CD14-positive monocyte (primary cell): ENCODE measurements at regions not wholly inside any gene's neighbourhood (a gene's known extent, or its start where the extent isn't known, plus 50 kb on each side); places are given as distances from the start of the nearest gene placed in this dataset.

ENCODE experiments used
- DNase-seq, 3 donors: peaks; one replicate each; pipeline ENCODE4 v3.0.0-alpha.2; 2011 to 2022
- H2AFZ ChIP-seq: 2 replicates; pipeline ENCODE4 v1.6.0; 2012; ENCODE audit warnings: mild to moderate bottlenecking, low read depth, low read length, inconsistent platforms; ENCODE audit not compliant: insufficient read depth, poor library complexity, severe bottlenecking
- H3K27ac ChIP-seq, 2 donors: 1 replicate in 1 of 2; 2 replicates in 1 of 2; pipeline ENCODE4 v1.5.1; 2012 to 2013; ENCODE audit warnings: low read length in 2 of 2, control low read depth in 1 of 2, inconsistent platforms in 1 of 2, low read depth in 1 of 2, mild to moderate bottlenecking in 1 of 2
- H3K27me3 ChIP-seq, 2 donors: one replicate each; pipeline versions ENCODE4 v1.6.0 to v1.6.1; 2011 to 2013; ENCODE audit warnings: low read length in 2 of 2; ENCODE audit not compliant: control insufficient read depth in 2 of 2, insufficient read depth in 2 of 2
- H3K36me3 ChIP-seq, 2 donors: replicated peaks in 1 of 2; 1 replicate in 1 of 2; 2 replicates in 1 of 2; pipeline versions ENCODE4 v1.5.1 to v1.6.1; 2012 to 2013; ENCODE audit warnings: low read length in 2 of 2, control low read depth in 1 of 2, inconsistent platforms in 1 of 2, mild to moderate bottlenecking in 1 of 2; ENCODE audit not compliant: insufficient read depth in 2 of 2, control insufficient read depth in 1 of 2
- H3K4me1 ChIP-seq, 2 donors: 1 replicate in 1 of 2; 2 replicates in 1 of 2; pipeline versions ENCODE4 v1.5.1 to v1.6.1; 2012 to 2013; ENCODE audit warnings: low read length in 2 of 2, control low read depth in 1 of 2, inconsistent platforms in 1 of 2, mild to moderate bottlenecking in 1 of 2, moderate library complexity in 1 of 2; ENCODE audit not compliant: insufficient read depth in 2 of 2, control insufficient read depth in 1 of 2
- H3K4me2 ChIP-seq: replicated peaks from 2 replicates; pipeline ENCODE3; 2012; ENCODE audit warnings: low read length, moderate library complexity, mild to moderate bottlenecking; ENCODE audit not compliant: poor library complexity, severe bottlenecking; ENCODE audit errors: extremely low read depth
- H3K4me3 ChIP-seq, 3 experiments: fragments of 200-600 bp in 1 of 3; sonication (generic) in 1 of 3; replicated peaks in 1 of 3; 1 replicate in 2 of 3; 2 replicates in 1 of 3; pipeline ENCODE4 v1.5.1; 2011 to 2013; ENCODE audit warnings: low read length in 3 of 3, mild to moderate bottlenecking in 3 of 3, control low read depth in 2 of 3, low read depth in 2 of 3, inconsistent platforms in 1 of 3, moderate library complexity in 1 of 3
- H3K79me2 ChIP-seq: 2 replicates; pipeline ENCODE4 v1.6.0; 2012; ENCODE audit warnings: mild to moderate bottlenecking, control low read depth, inconsistent platforms, low read length, moderate library complexity; ENCODE audit not compliant: insufficient read depth
- H3K9ac ChIP-seq: 2 replicates; pipeline ENCODE4 v1.6.0; 2017; ENCODE audit warnings: low read length, mild to moderate bottlenecking; ENCODE audit not compliant: insufficient read depth, poor library complexity, severe bottlenecking
- H3K9me3 ChIP-seq, 2 donors: replicated peaks in 1 of 2; 1 replicate in 1 of 2; 2 replicates in 1 of 2; pipeline versions ENCODE4 v1.5.1 to v1.6.1; 2012 to 2013; ENCODE audit warnings: low read length in 2 of 2, control low read depth in 1 of 2; ENCODE audit not compliant: control insufficient read depth in 1 of 2, insufficient read depth in 1 of 2
- H4K20me1 ChIP-seq: 2 replicates; pipeline ENCODE4 v1.6.0; 2012; ENCODE audit warnings: mild to moderate bottlenecking, low read length, control low read depth, moderate library complexity; ENCODE audit not compliant: insufficient read depth
- H3K27ac Mint-ChIP-seq, 7 donors: one replicate each; pipeline ENCODE4 v1.8.0; 2020; ENCODE audit warnings: mild to moderate bottlenecking in 7 of 7, mixed read lengths in 7 of 7, moderate library complexity in 6 of 7, inconsistent platforms in 2 of 7
- H3K27me3 Mint-ChIP-seq, 3 donors: one replicate each; pipeline ENCODE4 v1.8.0; 2021 to 2022; ENCODE audit warnings: low read depth in 3 of 3, mild to moderate bottlenecking in 3 of 3, mixed read lengths in 3 of 3, moderate library complexity in 3 of 3, inconsistent platforms in 1 of 3
- H3K36me3 Mint-ChIP-seq, 2 donors: one replicate each; pipeline ENCODE4 v1.8.0; 2020; ENCODE audit warnings: mixed read lengths in 2 of 2, inconsistent platforms in 1 of 2, mild to moderate bottlenecking in 1 of 2
- H3K4me1 Mint-ChIP-seq: one replicate; pipeline ENCODE4 v1.8.0; 2020; ENCODE audit warnings: mild to moderate bottlenecking, mixed read lengths
- H3K4me3 Mint-ChIP-seq, 2 donors: one replicate each; pipeline ENCODE4 v1.8.0; 2020; ENCODE audit warnings: mild to moderate bottlenecking in 2 of 2, mixed read lengths in 2 of 2, moderate library complexity in 1 of 2
- H3K9me3 Mint-ChIP-seq, 7 donors: one replicate each; pipeline ENCODE4 v1.8.0; 2020 to 2022; ENCODE audit warnings: mixed read lengths in 7 of 7, mild to moderate bottlenecking in 6 of 7, moderate library complexity in 6 of 7, inconsistent platforms in 2 of 7
- WGBS: methylation state at CpG from one replicate; pipeline ENCODE4 v1.1.5; 2013; ENCODE audit warnings: missing lambda C conversion rate; ENCODE audit not compliant: insufficient coverage; 5-methylcytosine and 5-hydroxymethylcytosine counted together
- intact Hi-C, 2 donors: fragments of 100-400 bp; cut with micrococcal nuclease; formaldehyde crosslinking; loops; one replicate each; pipeline versions ENCODE4 v1.15.0 to v1.15.1; 2023
- TF ChIP-seq, protein P1 (sequence below): fragments of 200-600 bp; IDR thresholded peaks from one replicate; pipeline ENCODE4 v1.8.0; 2022; ENCODE audit warnings: antibody characterized with exemption, mild to moderate bottlenecking

DNA sequence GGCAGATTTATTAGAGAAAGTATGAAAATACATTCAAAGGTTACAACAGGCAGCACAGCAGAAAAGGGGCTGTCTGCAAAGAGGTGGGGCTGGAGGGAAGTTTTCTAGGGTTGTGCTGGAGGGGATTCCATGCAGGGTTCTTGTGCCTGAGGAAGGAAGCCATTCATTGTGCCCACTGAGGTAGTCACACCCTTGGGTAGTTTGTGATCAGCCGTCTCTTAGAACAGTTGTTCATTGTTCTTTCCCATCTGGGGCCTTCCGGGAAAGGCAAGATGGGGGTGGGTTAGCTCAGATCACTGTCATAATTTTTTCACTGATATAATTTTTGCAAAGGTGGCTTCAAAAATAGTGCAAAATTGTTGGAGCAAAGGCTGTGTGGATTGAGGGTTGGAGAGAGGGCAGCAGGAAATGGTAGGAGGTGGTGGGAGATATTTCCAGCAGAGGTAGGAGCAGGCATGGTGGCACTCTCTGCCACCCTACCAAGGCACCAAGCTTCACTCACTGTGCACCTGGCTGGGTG, 80.5 kb upstream of the GPR6 start:
- no peak for DNase-seq
- peaks cover 0 to 8% (median 2%) of the 10 kb centered on the region in 7 donors for H3K9me3 Mint-ChIP-seq
- Histone ChIP-seq H4K20me1 (no peaks in the 10 kb centered on the region), H3K79me2 (no peaks in the 10 kb centered on the region), H3K9me3 (no peaks in the 10 kb centered on the region), H3K4me3 (no peak overlapping the region), H2AFZ (peak overlapping the region; percentile 32), H3K27me3 (no peaks in the 10 kb centered on the region), H3K4me1 (peaks cover 36 to 47% of the 10 kb centered on the region in 2 donors), H3K27ac (no peak overlapping the region), H3K36me3 (no peaks in the 10 kb centered on the region), H3K9ac (no peak overlapping the region), H3K4me2 (no peak overlapping the region)
- H3K4me3 Mint-ChIP-seq = no peak overlapping the region
- TF ChIP-seq, protein P1, sequence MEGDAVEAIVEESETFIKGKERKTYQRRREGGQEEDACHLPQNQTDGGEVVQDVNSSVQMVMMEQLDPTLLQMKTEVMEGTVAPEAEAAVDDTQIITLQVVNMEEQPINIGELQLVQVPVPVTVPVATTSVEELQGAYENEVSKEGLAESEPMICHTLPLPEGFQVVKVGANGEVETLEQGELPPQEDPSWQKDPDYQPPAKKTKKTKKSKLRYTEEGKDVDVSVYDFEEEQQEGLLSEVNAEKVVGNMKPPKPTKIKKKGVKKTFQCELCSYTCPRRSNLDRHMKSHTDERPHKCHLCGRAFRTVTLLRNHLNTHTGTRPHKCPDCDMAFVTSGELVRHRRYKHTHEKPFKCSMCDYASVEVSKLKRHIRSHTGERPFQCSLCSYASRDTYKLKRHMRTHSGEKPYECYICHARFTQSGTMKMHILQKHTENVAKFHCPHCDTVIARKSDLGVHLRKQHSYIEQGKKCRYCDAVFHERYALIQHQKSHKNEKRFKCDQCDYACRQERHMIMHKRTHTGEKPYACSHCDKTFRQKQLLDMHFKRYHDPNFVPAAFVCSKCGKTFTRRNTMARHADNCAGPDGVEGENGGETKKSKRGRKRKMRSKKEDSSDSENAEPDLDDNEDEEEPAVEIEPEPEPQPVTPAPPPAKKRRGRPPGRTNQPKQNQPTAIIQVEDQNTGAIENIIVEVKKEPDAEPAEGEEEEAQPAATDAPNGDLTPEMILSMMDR = no peak
- intact Hi-C loops = no loop called here
- H3K27ac Mint-ChIP-seq = no peak overlapping the region
- peaks cover 48% of the 10 kb centered on the region for H3K4me1 Mint-ChIP-seq
- H3K27me3 Mint-ChIP-seq = peaks cover 0 to 6% (median 0%) of the 10 kb centered on the region in 3 donors
- peaks cover 3 to 4% of the 10 kb centered on the region in 2 donors for H3K36me3 Mint-ChIP-seq
- 80% methylated on average over 1 of the region's 2 CpGs for WGBS

DNA sequence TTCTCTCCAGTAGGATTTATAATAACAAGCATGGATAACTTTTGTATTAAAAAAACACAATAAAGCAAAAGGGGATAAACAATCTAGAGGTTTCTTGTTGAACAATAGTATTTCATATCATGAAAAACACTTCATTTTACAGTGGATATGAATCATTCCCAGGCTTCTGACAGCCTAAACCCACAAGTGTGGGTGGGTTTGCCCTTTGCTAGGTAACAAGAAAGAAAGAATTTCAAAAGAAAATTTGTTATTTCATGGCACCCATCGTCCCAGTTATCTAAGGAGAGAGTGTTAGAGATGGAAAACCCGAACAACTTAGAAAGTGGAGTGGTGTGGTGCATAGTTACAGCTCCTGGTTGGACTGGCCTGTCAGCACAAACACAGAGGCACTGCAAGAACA, 76.1 kb upstream of the GPR6 start:
- H2AFZ ChIP-seq = no peak overlapping the region
- H3K27ac ChIP-seq = no peak overlapping the region
- H3K9ac ChIP-seq = no peak overlapping the region
- WGBS = 85% methylated on average over 2 of the region's 2 CpGs
- DNase-seq = no peak
- no peak overlapping the region for H3K4me2 ChIP-seq
- H3K4me3 ChIP-seq = no peak overlapping the region
- H3K4me1 ChIP-seq = peaks cover 0 to 4% of the 10 kb centered on the region in 2 donors
- Mint-ChIP-seq H3K27ac (no peak overlapping the region), H3K9me3 (peaks cover 0 to 5% (median 0%) of the 10 kb centered on the region in 7 donors), H3K4me1 (peaks cover 6% of the 10 kb centered on the region), H3K27me3 (peaks cover 2 to 10% (median 3%) of the 10 kb centered on the region in 3 donors), H3K4me3 (no peak overlapping the region), H3K36me3 (peaks cover 0 to 3% of the 10 kb centered on the region in 2 donors)
- intact Hi-C loops = no loop called here
- no peaks in the 10 kb centered on the region for H3K79me2 ChIP-seq
- TF ChIP-seq, protein P1 = no peak
- H4K20me1 ChIP-seq = no peaks in the 10 kb centered on the region
- H3K27me3 ChIP-seq = no peaks in the 10 kb centered on the region
- H3K36me3 ChIP-seq = no peaks in the 10 kb centered on the region
- H3K9me3 ChIP-seq = no peaks in the 10 kb centered on the region
